ENCODE measurements at regions not wholly inside any gene's neighbourhood (a gene's known extent, or its start where the extent isn't known, plus 50 kb on each side); places are given as distances from the start of the nearest gene placed in this dataset.
"Not testable (repeated sequence)": the region's sequence is repeated elsewhere in the genome, so short reads cannot be mapped to it uniquely, and the experiment has no call there.

DNA sequence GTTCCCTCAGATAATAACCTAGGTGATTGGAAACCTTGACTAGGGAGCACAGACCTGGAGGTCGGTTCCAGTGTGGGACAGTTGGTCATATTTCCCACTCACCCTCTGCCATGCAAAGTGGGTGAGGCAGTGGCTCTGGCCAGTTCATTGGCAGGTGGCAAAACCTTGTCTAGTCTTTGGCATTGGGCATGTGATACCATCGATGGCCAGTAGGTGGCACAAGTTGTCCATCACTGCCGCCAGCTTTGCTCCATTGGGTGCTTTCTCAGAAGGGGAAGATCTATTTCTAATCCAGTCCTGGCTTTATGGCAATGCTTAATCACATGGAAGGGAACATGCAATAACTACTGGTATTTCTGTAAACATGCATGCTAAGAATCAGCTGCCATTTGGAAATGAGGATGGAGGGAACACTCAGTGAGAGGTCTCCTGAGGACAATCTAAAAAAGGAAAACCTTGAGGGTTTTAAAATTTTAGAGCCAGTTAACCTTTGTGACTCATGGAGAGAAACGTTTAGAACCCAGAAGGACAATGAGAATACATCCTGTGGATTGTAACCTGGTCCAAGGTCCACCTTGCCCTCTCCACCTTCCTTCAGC is 207.5 kb upstream of the PLGLB1 start:
- H3K36me3 ChIP-seq (ENCODE audit: low read depth, low read length); H3K4me2 ChIP-seq (ENCODE audit: low read length); H3K27ac ChIP-seq (ENCODE audit: low read length); H3F3A ChIP-seq (ENCODE audit: low read length, unreplicated experiment); CTCF ChIA-PET; H3K27me3 ChIP-seq (ENCODE audit: low read length); intact Hi-C loops (cut with micrococcal nuclease); POLR2A ChIA-PET (ENCODE audit: unreplicated experiment); DNase-seq; H3K4me3 ChIP-seq (ENCODE audit: low read length); H3K9ac ChIP-seq (ENCODE audit: low read length); BruUV-seq (replicated peaks); H2AFZ ChIP-seq (ENCODE audit: low read length); H3K9me3 ChIP-seq (ENCODE audit: low read length); H4K20me1 ChIP-seq (ENCODE audit: low read length); H3K79me2 ChIP-seq (ENCODE audit: low read length); H3K4me1 ChIP-seq (ENCODE audit: insufficient read depth, low read length); H3K9me2 ChIP-seq (replicated peaks; ENCODE audit: low read length): not testable (repeated sequence)
- ATAC-seq, result peak; percentile 96
- TF ChIP-seq, protein P1, sequence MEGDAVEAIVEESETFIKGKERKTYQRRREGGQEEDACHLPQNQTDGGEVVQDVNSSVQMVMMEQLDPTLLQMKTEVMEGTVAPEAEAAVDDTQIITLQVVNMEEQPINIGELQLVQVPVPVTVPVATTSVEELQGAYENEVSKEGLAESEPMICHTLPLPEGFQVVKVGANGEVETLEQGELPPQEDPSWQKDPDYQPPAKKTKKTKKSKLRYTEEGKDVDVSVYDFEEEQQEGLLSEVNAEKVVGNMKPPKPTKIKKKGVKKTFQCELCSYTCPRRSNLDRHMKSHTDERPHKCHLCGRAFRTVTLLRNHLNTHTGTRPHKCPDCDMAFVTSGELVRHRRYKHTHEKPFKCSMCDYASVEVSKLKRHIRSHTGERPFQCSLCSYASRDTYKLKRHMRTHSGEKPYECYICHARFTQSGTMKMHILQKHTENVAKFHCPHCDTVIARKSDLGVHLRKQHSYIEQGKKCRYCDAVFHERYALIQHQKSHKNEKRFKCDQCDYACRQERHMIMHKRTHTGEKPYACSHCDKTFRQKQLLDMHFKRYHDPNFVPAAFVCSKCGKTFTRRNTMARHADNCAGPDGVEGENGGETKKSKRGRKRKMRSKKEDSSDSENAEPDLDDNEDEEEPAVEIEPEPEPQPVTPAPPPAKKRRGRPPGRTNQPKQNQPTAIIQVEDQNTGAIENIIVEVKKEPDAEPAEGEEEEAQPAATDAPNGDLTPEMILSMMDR (conservative IDR thresholded peaks at IDR 0.05; ENCODE audit: low read depth, low read length), result peak; percentile 49

DNA sequence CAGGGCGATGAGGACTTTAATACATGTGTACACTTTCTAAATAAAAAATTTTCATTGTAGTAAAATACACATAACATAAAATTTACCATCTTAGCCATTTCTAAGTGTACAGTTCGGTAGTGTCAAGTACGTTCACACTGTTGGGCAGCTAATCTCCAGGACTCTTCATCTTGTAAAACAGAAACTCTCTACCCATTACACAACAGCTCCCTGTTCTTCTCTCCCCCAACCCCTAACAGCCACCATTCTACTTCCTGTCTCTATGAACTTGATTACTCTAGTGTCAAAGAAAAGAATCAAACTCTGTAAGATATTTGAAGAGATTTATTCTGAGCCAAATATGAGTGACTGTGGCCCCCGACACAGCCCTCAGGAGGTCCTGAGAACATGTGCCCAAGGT is 208.3 kb upstream of the PLGLB1 start:
- H3K27ac ChIP-seq (ENCODE audit: low read length); intact Hi-C loops (cut with micrococcal nuclease); H3K4me2 ChIP-seq (ENCODE audit: low read length); H3K9me2 ChIP-seq (replicated peaks; ENCODE audit: low read length); H3K9ac ChIP-seq (ENCODE audit: low read length); DNase-seq; BruUV-seq (replicated peaks); H4K20me1 ChIP-seq (ENCODE audit: low read length); POLR2A ChIA-PET (ENCODE audit: unreplicated experiment); H2AFZ ChIP-seq (ENCODE audit: low read length); H3K4me3 ChIP-seq (ENCODE audit: low read length); ATAC-seq; CTCF ChIA-PET; H3K4me1 ChIP-seq (ENCODE audit: insufficient read depth, low read length); H3K27me3 ChIP-seq (ENCODE audit: low read length); H3F3A ChIP-seq (ENCODE audit: low read length, unreplicated experiment); H3K9me3 ChIP-seq (ENCODE audit: low read length); H3K79me2 ChIP-seq (ENCODE audit: low read length); H3K36me3 ChIP-seq (ENCODE audit: low read depth, low read length): not testable (repeated sequence)

DNA sequence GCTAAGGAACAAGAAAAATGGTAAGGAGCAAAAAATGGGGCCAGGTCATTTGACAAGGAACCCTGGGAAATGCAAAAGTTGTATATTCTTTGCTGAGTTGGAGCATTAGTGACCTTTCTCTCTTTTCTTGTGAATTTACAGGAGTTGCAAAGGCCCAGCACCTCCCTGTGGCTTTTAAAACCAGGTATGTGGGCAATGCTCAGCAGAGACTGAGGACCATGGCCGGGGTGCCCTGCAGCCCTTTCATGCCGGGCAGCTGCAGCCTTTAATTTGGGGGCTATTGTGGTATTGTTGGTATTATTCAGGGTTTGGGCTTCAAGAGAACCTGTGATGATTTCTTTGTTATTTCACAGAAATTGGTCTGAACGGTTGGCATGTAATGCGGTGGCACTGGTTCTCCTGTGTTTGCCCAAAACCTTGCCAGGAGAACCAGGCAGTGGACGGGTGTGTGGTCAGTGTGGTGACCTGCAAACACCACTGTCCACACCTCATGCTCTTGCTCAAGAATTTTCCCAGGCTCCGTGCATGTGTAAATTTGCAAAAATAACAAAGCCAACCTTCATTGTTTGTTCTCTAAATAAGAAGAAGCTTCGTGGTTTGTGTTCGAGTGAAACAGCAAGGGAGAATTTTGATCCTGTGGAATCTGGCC is 213.8 kb upstream of the PLGLB1 start:
- H3K27me3 ChIP-seq (ENCODE audit: low read length); intact Hi-C loops (cut with micrococcal nuclease); H3F3A ChIP-seq (ENCODE audit: low read length, unreplicated experiment); ATAC-seq; H3K4me2 ChIP-seq (ENCODE audit: low read length); H3K27ac ChIP-seq (ENCODE audit: low read length); H2AFZ ChIP-seq (ENCODE audit: low read length); H4K20me1 ChIP-seq (ENCODE audit: low read length); H3K9me3 ChIP-seq (ENCODE audit: low read length); BruUV-seq (replicated peaks); DNase-seq; POLR2A ChIA-PET (ENCODE audit: unreplicated experiment); H3K36me3 ChIP-seq (ENCODE audit: low read depth, low read length); H3K9ac ChIP-seq (ENCODE audit: low read length); H3K4me3 ChIP-seq (ENCODE audit: low read length); CTCF ChIA-PET; H3K4me1 ChIP-seq (ENCODE audit: insufficient read depth, low read length); H3K9me2 ChIP-seq (replicated peaks; ENCODE audit: low read length); H3K79me2 ChIP-seq (ENCODE audit: low read length): not testable (repeated sequence)

DNA sequence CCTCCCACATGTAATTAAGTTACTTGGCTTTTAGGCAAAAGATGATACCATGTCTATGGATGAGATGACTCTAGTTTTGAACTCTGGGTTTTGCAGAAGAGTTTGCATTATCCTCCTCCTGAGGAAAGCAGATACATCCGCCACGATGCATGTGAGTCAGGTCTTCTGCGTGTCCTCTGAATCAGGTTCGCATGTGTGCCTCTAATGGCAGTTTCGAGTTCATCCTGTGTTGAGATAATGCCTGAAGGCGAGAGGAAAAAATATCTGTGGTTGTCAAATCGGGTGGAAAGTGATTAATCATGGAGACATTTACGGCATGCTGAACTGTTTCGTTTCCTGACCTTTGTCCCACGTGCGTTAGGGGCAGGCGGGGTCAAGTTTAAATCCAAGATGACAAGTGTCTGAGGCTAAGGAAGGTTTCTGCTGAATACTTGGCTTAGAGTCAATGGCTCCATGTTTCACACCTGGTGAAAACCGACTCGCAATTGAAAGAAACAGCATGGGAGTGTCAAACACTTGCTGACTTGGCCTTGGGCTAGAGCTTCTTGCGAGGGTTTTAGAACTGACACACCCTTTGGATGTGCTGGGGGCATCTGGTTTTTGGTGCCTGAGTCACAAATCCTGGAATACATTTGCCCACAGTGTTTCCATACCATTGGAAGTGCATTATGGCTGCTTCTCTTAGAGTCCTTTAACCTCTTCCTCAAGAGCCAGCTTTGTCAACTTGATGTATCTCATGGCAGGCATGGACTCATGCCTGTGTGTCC is 216.1 kb upstream of the PLGLB1 start:
- H3K4me1 ChIP-seq (ENCODE audit: insufficient read depth, low read length); H3K4me3 ChIP-seq (ENCODE audit: low read length); POLR2A ChIA-PET (ENCODE audit: unreplicated experiment); H3K9me3 ChIP-seq (ENCODE audit: low read length); H3K4me2 ChIP-seq (ENCODE audit: low read length); H3K9ac ChIP-seq (ENCODE audit: low read length); H3K36me3 ChIP-seq (ENCODE audit: low read depth, low read length); H3K27me3 ChIP-seq (ENCODE audit: low read length); H3K79me2 ChIP-seq (ENCODE audit: low read length); CTCF ChIA-PET; H3K9me2 ChIP-seq (replicated peaks; ENCODE audit: low read length); H2AFZ ChIP-seq (ENCODE audit: low read length); BruUV-seq (replicated peaks); H3F3A ChIP-seq (ENCODE audit: low read length, unreplicated experiment); H4K20me1 ChIP-seq (ENCODE audit: low read length); intact Hi-C loops (cut with micrococcal nuclease): not testable (repeated sequence)
- ATAC-seq, result peak; percentile 77
- peak; percentile 52 for DNase-seq
- H3K27ac ChIP-seq (ENCODE audit: low read length), result peak overlapping the region; percentile 43

DNA sequence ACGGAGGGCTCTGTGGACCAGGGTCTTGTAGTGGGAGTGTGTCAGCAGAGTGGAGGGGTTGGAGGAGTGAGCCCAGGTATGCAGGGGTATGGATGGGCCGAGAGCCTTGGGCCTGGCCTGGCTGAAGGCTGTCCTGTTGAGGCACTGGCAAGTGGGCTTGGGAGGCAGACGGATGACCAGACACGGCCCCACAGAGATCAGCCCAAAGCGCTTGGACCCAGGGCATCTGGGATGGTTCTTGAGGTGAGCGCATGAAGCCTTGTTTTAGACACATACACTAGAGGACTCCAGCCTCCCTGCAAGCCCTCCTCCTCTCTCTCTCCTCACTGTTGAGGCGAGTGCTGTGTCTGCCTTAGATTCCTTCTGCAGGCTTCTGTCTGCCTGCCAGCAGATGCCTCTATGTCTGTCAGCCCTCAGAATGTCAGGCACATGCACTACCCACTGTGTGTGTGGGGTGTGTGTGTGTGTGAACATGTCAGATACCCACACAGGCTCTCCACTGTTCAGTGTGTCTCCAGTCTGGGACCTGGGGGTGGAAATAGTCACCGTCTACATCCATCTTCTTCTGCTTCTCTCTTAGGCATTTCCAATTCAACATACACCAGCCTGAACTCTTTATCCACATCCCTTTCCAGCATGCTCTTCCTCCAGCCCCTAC is 218.0 kb upstream of the PLGLB1 start:
- ATAC-seq, result peak; percentile 37
- H3K4me2 ChIP-seq (ENCODE audit: low read length); H4K20me1 ChIP-seq (ENCODE audit: low read length); DNase-seq; CTCF ChIA-PET; intact Hi-C loops (cut with micrococcal nuclease); H3K9me2 ChIP-seq (replicated peaks; ENCODE audit: low read length); H3K27ac ChIP-seq (ENCODE audit: low read length); H3K9me3 ChIP-seq (ENCODE audit: low read length); BruUV-seq (replicated peaks); POLR2A ChIA-PET (ENCODE audit: unreplicated experiment); H3F3A ChIP-seq (ENCODE audit: low read length, unreplicated experiment); H3K9ac ChIP-seq (ENCODE audit: low read length); H3K27me3 ChIP-seq (ENCODE audit: low read length); H3K36me3 ChIP-seq (ENCODE audit: low read depth, low read length); H3K4me1 ChIP-seq (ENCODE audit: insufficient read depth, low read length); H2AFZ ChIP-seq (ENCODE audit: low read length); H3K79me2 ChIP-seq (ENCODE audit: low read length); H3K4me3 ChIP-seq (ENCODE audit: low read length): not testable (repeated sequence)

All from PC-3 (cell line).